AG09309 (cell line): ENCODE measurements at regions not wholly inside any gene's neighbourhood (a gene's known extent, or its start where the extent isn't known, plus 50 kb on each side); places are given as distances from the start of the nearest gene placed in this dataset.

Experiments used
- DNase-seq: peaks from one replicate; pipeline ENCODE4 v3.0.0-alpha.2; 2010; ENCODE audit warnings: low read depth
- H3K4me3 ChIP-seq: 2 replicates; pipeline ENCODE4 v1.5.1; 2011; ENCODE audit warnings: mild to moderate bottlenecking, low read depth, low read length, moderate library complexity; ENCODE audit not compliant: control insufficient read depth
- TF ChIP-seq, protein P1 (sequence below): IDR thresholded peaks from 2 replicates; pipeline ENCODE4 v1.5.1; 2011; ENCODE audit warnings: mild to moderate bottlenecking, low read depth, low read length, inconsistent platforms; ENCODE audit not compliant: insufficient read depth, control insufficient read depth; ENCODE audit errors: missing control alignments

DNA sequence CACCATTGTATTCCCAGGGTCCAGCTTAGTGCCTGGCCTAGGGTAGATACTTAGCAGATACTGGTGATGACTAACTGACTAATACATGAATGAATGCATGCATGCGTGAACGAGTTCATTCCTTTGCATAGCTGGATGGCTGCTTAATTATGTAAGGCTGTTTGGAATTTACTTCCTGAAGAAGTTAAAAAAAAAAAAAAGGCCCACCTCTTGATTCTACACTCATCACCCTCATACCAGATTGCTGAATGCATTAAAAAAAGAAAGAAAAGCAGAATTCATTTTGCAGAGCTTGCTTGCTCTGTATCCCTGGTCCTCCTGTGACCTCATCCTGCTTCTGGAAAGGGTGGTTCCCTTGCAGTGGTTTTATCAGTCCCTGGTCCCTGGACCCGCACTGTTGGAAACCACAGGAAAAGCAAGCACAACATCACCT lies 277.6 kb upstream of the CFAP20DC start:
- TF ChIP-seq, protein P1, sequence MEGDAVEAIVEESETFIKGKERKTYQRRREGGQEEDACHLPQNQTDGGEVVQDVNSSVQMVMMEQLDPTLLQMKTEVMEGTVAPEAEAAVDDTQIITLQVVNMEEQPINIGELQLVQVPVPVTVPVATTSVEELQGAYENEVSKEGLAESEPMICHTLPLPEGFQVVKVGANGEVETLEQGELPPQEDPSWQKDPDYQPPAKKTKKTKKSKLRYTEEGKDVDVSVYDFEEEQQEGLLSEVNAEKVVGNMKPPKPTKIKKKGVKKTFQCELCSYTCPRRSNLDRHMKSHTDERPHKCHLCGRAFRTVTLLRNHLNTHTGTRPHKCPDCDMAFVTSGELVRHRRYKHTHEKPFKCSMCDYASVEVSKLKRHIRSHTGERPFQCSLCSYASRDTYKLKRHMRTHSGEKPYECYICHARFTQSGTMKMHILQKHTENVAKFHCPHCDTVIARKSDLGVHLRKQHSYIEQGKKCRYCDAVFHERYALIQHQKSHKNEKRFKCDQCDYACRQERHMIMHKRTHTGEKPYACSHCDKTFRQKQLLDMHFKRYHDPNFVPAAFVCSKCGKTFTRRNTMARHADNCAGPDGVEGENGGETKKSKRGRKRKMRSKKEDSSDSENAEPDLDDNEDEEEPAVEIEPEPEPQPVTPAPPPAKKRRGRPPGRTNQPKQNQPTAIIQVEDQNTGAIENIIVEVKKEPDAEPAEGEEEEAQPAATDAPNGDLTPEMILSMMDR: no peak
- H3K4me3 ChIP-seq: no peak overlapping the region
- DNase-seq: peak; percentile 47

DNA sequence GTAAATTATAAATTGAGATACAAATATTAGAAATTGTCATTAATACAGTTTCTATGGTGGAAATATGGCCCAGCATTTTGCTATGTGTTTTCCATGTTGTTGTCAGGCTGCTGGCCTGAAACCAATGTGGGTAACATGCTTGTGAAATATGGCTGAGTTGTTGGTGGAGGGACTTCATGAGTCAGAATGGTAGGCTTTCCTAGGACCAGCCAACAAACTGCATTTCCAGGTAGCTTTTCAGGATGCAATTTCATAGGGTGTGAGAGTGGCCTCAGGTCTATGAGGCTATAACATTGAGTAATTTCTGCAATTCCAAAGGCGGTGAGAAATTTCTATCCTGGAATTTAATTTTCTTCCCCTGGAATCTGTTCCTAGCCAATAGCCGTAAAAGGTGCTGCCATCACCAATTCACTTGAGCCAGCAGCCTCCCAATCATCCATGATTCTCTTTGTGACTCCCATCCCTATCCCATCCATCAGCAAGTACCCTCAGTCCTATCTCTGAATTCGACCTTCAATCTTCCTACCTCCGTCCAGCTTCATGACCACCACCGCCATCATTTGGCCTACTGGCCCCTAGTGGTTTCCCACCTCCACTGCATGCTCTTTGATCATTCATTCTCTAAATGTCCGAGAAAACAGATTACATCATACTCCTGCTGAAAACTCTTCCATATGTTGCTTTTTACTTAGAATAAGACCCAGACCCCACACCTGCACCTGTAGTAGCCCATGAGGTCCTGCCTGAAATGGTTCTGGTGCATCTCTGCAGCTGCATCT lies 276.6 kb upstream of the CFAP20DC start:
- H3K4me3 ChIP-seq: no peak overlapping the region
- DNase-seq: no peak
- TF ChIP-seq, protein P1: no peak

DNA sequence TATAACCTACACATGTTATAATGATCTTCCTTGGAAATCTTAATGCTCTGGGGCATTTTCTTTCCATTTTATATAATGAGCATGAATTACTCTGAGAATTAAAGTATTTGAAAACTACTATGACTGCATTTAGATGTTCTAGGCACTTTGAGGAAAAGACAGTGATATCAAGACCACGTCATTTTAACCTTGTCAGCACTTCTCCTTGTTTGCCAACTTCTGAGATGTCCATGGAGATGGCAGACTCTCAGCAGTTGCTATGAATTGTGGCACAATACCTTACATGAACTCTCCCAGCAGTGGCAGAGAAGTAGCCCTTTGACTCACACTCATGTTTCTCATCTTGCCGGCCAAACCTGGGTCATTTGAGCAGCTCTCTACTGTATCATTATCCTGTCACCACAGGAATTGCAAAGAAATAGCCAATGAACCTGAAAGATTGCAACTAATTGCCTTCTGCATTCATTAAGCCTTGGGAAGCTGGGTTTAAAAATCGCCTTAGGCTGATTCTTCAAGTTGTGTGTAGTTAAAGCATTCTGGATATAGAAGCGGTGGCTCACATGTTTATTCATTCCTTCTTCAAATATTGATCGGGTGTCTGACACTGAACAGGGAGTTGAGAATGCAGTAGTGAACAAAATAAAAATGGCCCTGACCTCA lies 272.2 kb upstream of the CFAP20DC start:
- no peak overlapping the region for H3K4me3 ChIP-seq
- no peak for DNase-seq
- TF ChIP-seq, protein P1: no peak

DNA sequence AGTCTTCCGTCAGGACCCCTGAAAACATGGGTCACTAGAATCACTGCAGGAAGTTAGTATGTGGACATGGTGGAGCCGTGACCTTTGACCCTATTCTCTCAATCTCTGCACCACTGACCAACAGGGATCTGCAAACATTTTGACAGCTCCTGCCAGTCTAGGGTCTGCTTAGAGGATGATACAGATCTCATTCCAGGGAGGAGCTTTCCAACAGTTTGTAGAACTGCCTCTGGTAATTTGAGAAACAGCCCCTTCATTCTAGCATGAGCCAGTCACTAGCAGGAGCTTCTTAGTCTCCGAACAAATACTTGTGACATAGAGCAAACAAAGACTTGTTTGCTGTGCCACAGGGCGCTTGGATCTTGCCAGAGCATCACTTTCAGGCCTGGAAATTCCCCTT lies 270.3 kb upstream of the CFAP20DC start:
- TF ChIP-seq, protein P1: no peak
- no peak overlapping the region for H3K4me3 ChIP-seq
- no peak for DNase-seq

DNA sequence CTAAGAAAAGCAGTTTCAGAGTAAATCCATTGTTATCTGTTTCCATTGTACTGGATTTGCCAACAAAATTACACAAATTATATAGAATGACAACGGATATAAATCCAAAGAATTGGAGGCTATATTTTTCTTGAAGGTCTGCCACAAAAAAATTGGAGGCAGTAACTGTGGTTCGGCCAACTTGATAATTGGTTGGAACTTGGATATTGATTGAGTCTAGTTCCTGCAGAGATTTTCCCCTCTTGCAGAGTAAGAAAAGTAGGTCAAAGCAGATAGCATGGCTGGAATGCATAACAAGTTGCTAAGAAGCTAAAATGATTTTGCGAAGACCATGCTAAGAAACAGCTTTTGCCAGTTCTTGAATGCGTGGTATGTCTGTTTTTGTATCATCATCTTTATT lies 269.6 kb upstream of the CFAP20DC start:
- no peak for DNase-seq
- no peak overlapping the region for H3K4me3 ChIP-seq
- TF ChIP-seq, protein P1: no peak

DNA sequence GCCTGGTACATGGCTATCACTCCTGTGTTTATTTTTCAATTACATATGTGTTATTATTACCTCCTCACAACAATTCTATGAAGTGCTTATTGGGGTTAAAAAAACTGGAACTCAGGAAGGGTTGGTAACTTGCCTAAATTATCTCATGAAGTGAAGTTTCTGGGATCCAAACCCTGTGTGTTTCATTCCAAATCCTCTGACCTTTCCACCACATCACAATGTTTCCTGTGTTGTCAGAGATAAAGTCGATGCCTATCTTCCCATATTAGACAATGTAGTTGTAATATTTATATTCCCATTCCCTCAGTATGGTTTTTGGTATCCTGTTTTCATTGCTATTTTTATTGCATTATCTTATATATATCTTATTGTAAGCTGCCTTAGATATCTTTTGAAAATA lies 269.1 kb upstream of the CFAP20DC start:
- no peak for DNase-seq
- TF ChIP-seq, protein P1: no peak

More for the DNA sequence above, 269.1 kb upstream of the CFAP20DC start:
- H3K4me3 ChIP-seq: no peak overlapping the region
